GM10248 (cell line): ENCODE measurements at regions not wholly inside any gene's neighbourhood (a gene's known extent, or its start where the extent isn't known, plus 50 kb on each side); places are given as distances from the start of the nearest gene placed in this dataset.

Source experiments
- CTCF ChIA-PET: fragments of 300-600 bp; sonication (Branson Sonifier 250); formaldehyde crosslinking; extraction: SDS; loops from one replicate; lab custom pipeline; 2021; ENCODE audit warnings: antibody characterized with exemption; lab: Yijun Ruan, JAX
- POLR2A ChIA-PET: fragments of 350-650 bp; sonication (Branson Sonifier 250); formaldehyde crosslinking; extraction: SDS; loops from one replicate; lab custom pipeline; 2020; ENCODE audit warnings: antibody characterized with exemption; lab: Yijun Ruan, JAX
- DNase-seq: peaks from one replicate; pipeline ENCODE4 v3.0.0; 2012; ENCODE audit errors: extremely low spot score
- TF ChIP-seq, protein P1 (sequence below): IDR thresholded peaks from 2 replicates; pipeline ENCODE4 v1.5.1; 2012; ENCODE audit warnings: mild to moderate bottlenecking, low read depth; ENCODE audit errors: extremely low read depth, missing control alignments, control extremely low read depth

DNA sequence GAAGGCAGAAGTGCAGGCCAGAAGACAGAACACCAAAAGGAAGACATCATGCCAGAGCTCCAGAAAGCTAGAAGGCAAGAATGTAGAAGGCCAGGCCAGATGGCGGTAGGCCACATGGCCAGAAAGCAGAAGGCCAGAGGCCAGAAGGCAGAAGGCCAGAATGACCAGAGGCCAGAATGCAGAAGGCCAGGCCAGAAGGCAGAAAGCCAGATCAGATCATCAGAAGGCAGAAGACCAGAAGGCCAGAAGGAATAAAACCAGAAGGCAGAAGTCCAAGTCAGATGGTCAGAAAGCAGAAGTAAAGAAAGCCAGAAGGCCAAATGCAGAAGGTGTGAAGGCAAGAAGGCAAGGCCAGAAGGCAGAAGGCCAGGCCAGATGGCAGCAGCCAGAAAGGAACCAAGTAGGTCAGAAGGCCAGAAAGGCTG is 185.0 kb downstream of the TUBA3C start:
- DNase-seq: no peak
- ChIA-PET CTCF (no interaction called here), POLR2A (no interaction called here)
- TF ChIP-seq, protein P1, sequence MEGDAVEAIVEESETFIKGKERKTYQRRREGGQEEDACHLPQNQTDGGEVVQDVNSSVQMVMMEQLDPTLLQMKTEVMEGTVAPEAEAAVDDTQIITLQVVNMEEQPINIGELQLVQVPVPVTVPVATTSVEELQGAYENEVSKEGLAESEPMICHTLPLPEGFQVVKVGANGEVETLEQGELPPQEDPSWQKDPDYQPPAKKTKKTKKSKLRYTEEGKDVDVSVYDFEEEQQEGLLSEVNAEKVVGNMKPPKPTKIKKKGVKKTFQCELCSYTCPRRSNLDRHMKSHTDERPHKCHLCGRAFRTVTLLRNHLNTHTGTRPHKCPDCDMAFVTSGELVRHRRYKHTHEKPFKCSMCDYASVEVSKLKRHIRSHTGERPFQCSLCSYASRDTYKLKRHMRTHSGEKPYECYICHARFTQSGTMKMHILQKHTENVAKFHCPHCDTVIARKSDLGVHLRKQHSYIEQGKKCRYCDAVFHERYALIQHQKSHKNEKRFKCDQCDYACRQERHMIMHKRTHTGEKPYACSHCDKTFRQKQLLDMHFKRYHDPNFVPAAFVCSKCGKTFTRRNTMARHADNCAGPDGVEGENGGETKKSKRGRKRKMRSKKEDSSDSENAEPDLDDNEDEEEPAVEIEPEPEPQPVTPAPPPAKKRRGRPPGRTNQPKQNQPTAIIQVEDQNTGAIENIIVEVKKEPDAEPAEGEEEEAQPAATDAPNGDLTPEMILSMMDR: no peak

DNA sequence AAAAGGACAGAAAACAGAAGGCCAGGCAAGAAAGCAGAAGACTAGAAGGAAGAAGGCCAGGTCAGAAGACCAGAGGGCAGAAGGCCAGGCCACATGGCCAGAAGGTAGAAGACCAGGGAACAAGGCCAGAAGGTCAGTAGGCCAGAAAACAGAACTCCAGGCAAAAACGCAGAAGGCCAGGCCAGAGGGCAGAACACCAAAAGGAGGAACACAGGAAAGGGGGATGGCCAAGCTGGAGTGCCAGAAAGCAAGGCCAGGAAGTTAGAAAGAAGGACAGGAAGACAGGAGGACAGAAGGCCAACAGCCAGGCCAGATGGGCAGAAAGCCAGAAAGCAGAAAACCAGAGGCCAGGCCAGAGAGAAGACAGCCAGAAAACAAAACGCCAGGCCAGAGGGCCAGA is 185.4 kb downstream of the TUBA3C start:
- CTCF ChIA-PET: no interaction called here
- DNase-seq: no peak
- TF ChIP-seq, protein P1: no peak
- POLR2A ChIA-PET: no interaction called here

DNA sequence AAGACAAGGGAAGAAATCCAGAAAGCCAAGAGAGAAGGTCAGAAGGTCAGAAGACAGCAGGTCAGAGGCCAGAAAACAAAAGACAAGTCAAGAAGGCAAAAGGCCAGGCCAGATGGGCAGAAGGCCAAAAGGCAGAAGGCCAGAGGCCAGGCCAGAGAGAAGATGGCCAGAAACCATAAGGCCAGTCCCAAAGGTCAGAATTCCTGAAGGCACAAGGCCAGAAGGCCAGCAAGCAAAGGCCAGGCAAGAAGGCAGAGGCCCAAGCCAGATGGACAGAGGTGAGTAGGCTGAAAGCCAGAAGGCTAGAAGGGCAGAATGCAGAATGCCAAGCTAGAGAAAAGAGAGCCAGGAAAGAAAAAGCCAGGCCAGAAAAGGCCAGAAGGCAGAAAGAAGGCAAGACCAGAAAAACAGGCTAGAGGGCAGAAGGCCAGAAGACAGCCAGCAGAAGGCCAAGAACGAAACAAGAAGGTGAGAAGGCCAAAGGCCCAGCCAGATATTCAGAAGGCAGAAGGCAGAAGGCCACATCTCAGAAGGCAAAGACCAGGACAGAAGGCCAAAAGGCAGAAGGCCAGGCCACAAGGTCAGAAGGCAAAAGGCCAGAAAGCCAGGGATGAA is 186.3 kb downstream of the TUBA3C start:
- DNase-seq: no peak
- ChIA-PET POLR2A (no interaction called here), CTCF (no interaction called here)
- TF ChIP-seq, protein P1: no peak

DNA sequence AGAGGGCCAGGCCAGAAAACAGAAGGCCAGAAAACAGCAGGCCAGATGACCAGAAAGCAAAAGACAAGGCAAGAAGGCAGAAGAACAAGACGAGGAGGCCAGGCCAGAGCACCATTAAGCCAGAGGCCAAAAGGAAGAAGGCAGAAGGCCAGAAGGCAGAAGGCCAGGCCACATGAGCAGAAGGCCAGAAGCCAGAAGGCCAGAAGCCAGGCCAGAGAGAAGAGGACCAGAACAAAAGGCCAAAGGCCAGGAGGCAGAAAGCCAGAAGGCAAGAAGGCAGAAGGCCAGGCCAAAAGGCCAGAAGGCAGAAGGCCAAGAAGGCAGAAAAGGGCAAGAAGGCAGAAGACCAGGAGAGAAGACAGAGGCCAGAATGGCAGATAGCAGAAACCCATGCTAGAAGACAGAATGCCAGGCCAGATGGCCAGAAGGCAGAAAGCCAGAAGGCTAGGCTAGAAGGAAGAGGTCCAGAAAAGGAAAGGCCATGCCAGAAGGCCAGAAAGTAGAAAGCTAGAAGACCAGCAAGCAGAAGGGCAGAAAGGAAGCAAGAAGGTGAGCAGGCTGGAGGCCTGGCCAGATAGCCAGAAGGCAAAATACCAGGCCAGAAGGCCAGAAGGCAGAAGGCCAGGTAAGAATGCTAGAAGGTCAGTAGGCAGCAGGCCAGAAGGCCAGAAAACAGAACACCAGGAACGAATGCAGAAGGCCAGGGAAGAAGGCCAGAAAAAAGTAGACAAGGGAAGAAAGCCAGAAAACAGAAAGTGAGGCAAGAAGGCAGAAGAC is 187.6 kb downstream of the TUBA3C start:
- TF ChIP-seq, protein P1: no peak
- ChIA-PET POLR2A (no interaction called here), CTCF (no interaction called here)
- DNase-seq: no peak

DNA sequence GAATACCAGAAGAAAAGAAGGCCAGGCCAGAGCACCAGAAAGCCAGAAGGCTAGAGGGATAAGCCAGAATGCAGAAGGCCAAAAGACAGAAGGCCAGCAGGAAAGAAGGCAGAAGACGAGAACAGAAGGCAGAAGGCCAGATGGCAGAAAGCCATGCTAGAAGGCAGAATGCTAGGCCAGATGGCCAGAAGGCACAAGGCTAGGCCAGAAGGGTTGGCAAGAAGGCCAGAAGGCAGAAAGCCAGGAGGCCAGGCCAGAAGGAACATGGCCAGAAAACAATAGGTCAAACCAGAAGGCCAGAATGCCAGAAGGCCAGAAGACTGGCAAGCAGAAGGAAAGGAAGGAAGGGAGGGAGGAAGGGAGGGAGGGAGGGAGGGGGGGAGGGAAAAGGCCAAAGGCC is 188.8 kb downstream of the TUBA3C start:
- POLR2A ChIA-PET: no interaction called here
- TF ChIP-seq, protein P1: no peak
- CTCF ChIA-PET: no interaction called here
- no peak for DNase-seq

DNA sequence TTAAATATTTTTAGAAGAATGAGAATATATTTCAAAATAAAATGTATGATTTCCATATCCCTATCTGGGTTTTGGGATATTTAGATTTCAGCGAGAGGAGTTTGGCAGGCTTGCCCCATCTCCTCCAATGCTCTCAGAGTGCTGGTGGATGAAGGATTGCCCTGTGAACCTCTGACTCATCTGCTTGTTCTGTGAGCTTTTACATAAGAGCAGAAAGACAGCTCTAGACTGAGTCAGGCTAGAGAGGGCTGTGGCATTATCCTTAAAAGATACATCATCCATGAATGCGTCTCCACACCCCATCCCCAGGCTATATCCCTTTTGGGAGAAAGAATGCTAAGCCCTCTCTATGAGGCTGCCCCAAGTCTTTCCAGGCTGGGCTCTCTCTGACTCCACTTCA is 190.6 kb downstream of the TUBA3C start:
- TF ChIP-seq, protein P1: no peak
- ChIA-PET CTCF (no interaction called here), POLR2A (interaction anchor here (0.5 kb wide), 1 partner anchor 1461 kb away, joined by 4 read pairs; no protein-coding TSS in a partner anchor)
- DNase-seq: no peak
